ENCODE measurements at regions not wholly inside any gene's neighbourhood (a gene's known extent, or its start where the extent isn't known, plus 50 kb on each side); places are given as distances from the start of the nearest gene placed in this dataset.

DNA sequence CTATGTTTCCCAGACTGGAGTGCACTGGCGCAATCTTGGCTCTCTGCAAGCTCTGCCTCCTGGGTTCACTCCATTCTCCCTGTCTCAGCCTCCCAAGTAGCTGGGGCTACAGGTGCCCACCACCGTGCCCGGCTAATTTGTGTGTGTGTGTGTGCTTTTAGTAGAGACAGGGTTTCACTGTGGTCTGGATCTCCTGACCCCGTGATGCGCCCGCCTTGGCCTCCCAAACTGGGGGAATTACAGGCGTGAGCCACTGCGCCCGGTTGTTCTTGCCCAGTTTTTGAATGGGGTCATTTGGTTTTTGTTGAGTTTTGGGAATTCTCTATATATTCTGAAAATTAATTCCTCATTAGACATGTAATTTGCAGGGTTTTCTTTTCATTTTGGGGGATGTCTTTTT is 238.4 kb upstream of the PRR20A start:
- H3K36me3 ChIP-seq (ENCODE audit: control insufficient read depth in 4 of 4, insufficient read depth in 3 of 4, low read depth in 1 of 4, low read length in 3 of 4): no peaks in the 10 kb centered on the region
- H3K27me3 ChIP-seq (ENCODE audit: control insufficient read depth in 4 of 4, insufficient read depth in 4 of 4, low read length in 3 of 4): no peaks in the 10 kb centered on the region
- TF ChIP-seq SP1 (IDR thresholded peaks at IDR 0.05) (no peak), MAX (IDR thresholded peaks at IDR 0.05) (no peak), HNF4G (IDR thresholded peaks at IDR 0.05) (no peak), FOXA1 (IDR thresholded peaks at IDR 0.05) (no peak)
- no peak overlapping the region for H3K9ac ChIP-seq (ENCODE audit: low read depth in 1 of 2, low read length in 2 of 2)
- DNase-seq (ENCODE audit: low spot score): no peak
- H3K4me1 ChIP-seq (ENCODE audit: control insufficient read depth in 4 of 4, insufficient read depth in 4 of 4, low read length in 3 of 4): no peaks in the 10 kb centered on the region
- H3K9me3 ChIP-seq (ENCODE audit: control insufficient read depth in 4 of 4, low read length in 3 of 4): peaks cover 0 to 3% (median 0%) of the 10 kb centered on the region in 4 donors
- H3K4me3 ChIP-seq (ENCODE audit: low read depth in 1 of 3, low read length in 3 of 3): no peak overlapping the region
- 95% methylated on average over 9 of the region's 9 CpGs for WGBS
- no peak overlapping the region for H3K27ac ChIP-seq (ENCODE audit: low read depth in 1 of 2, low read length in 2 of 2)

GRCh38 chr13:56903710-56904282 is 236.9 kb upstream of the PRR20A start:
- H3K27me3 ChIP-seq (ENCODE audit: control insufficient read depth in 4 of 4, insufficient read depth in 4 of 4, low read length in 3 of 4): no peaks in the 10 kb centered on the region
- no peaks in the 10 kb centered on the region for H3K4me1 ChIP-seq (ENCODE audit: control insufficient read depth in 4 of 4, insufficient read depth in 4 of 4, low read length in 3 of 4)
- no peak overlapping the region for H3K9ac ChIP-seq (ENCODE audit: low read depth in 1 of 2, low read length in 2 of 2)
- no peak for DNase-seq (ENCODE audit: low spot score)
- no peak overlapping the region for H3K27ac ChIP-seq (ENCODE audit: low read depth in 1 of 2, low read length in 2 of 2)
- peaks cover 0 to 3% (median 0%) of the 10 kb centered on the region in 4 donors for H3K9me3 ChIP-seq (ENCODE audit: control insufficient read depth in 4 of 4, low read length in 3 of 4)
- WGBS: 89% methylated on average over 3 of the region's 3 CpGs
- H3K4me3 ChIP-seq (ENCODE audit: low read depth in 1 of 3, low read length in 3 of 3): no peak overlapping the region
- TF ChIP-seq RXRA (IDR thresholded peaks at IDR 0.05) (no peak), HNF4G (IDR thresholded peaks at IDR 0.05) (no peak), FOXA1 (IDR thresholded peaks at IDR 0.05) (no peak), SP1 (IDR thresholded peaks at IDR 0.05) (no peak), TAF1 (conservative IDR thresholded peaks at IDR 0.05) (no peak), MAX (IDR thresholded peaks at IDR 0.05) (no peak), JUND (IDR thresholded peaks at IDR 0.05) (no peak), GABPA (IDR thresholded peaks at IDR 0.05 in 1 of 2, conservative IDR thresholded peaks at IDR 0.05 in 1 of 2) (no peak), NR2F2 (IDR thresholded peaks at IDR 0.05) (no peak), RAD21 (IDR thresholded peaks at IDR 0.05) (no peak), YY1 (IDR thresholded peaks at IDR 0.05) (no peak)
- TF ChIP-seq, protein P1, sequence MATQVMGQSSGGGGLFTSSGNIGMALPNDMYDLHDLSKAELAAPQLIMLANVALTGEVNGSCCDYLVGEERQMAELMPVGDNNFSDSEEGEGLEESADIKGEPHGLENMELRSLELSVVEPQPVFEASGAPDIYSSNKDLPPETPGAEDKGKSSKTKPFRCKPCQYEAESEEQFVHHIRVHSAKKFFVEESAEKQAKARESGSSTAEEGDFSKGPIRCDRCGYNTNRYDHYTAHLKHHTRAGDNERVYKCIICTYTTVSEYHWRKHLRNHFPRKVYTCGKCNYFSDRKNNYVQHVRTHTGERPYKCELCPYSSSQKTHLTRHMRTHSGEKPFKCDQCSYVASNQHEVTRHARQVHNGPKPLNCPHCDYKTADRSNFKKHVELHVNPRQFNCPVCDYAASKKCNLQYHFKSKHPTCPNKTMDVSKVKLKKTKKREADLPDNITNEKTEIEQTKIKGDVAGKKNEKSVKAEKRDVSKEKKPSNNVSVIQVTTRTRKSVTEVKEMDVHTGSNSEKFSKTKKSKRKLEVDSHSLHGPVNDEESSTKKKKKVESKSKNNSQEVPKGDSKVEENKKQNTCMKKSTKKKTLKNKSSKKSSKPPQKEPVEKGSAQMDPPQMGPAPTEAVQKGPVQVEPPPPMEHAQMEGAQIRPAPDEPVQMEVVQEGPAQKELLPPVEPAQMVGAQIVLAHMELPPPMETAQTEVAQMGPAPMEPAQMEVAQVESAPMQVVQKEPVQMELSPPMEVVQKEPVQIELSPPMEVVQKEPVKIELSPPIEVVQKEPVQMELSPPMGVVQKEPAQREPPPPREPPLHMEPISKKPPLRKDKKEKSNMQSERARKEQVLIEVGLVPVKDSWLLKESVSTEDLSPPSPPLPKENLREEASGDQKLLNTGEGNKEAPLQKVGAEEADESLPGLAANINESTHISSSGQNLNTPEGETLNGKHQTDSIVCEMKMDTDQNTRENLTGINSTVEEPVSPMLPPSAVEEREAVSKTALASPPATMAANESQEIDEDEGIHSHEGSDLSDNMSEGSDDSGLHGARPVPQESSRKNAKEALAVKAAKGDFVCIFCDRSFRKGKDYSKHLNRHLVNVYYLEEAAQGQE (IDR thresholded peaks at IDR 0.05): no peak
- H3K36me3 ChIP-seq (ENCODE audit: control insufficient read depth in 4 of 4, insufficient read depth in 3 of 4, low read depth in 1 of 4, low read length in 3 of 4): no peaks in the 10 kb centered on the region

- Histone ChIP-seq H3K27ac (ENCODE audit: low read depth in 1 of 2, low read length in 2 of 2) (no peak overlapping the region), H3K9me3 (ENCODE audit: control insufficient read depth in 4 of 4, low read length in 3 of 4) (peaks cover 0 to under 1% (median 0%) of the 10 kb centered on the region in 4 donors), H3K4me3 (ENCODE audit: low read depth in 1 of 3, low read length in 3 of 3) (no peak overlapping the region), H3K27me3 (ENCODE audit: control insufficient read depth in 4 of 4, insufficient read depth in 4 of 4, low read length in 3 of 4) (no peaks in the 10 kb centered on the region), H3K36me3 (ENCODE audit: control insufficient read depth in 4 of 4, insufficient read depth in 3 of 4, low read depth in 1 of 4, low read length in 3 of 4) (no peaks in the 10 kb centered on the region), H3K4me1 (ENCODE audit: control insufficient read depth in 4 of 4, insufficient read depth in 4 of 4, low read length in 3 of 4) (no peaks in the 10 kb centered on the region), H3K9ac (ENCODE audit: low read depth in 1 of 2, low read length in 2 of 2) (no peak overlapping the region)
- 95% methylated on average over 1 of the region's 1 CpG for WGBS
- no peak for TF ChIP-seq MAX (IDR thresholded peaks at IDR 0.05)
- TF ChIP-seq ZBTB33 (IDR thresholded peaks at IDR 0.05): no peak
- no peak for TF ChIP-seq ATF3 (IDR thresholded peaks at IDR 0.05)
- DNase-seq (ENCODE audit: low spot score): no peak
Observed at GRCh38 chr13:56906909-56907308, 233.8 kb upstream of the PRR20A start.
